ENCODE measurements at regions not wholly inside any gene's neighbourhood (a gene's known extent, or its start where the extent isn't known, plus 50 kb on each side); places are given as distances from the start of the nearest gene placed in this dataset.

DNA sequence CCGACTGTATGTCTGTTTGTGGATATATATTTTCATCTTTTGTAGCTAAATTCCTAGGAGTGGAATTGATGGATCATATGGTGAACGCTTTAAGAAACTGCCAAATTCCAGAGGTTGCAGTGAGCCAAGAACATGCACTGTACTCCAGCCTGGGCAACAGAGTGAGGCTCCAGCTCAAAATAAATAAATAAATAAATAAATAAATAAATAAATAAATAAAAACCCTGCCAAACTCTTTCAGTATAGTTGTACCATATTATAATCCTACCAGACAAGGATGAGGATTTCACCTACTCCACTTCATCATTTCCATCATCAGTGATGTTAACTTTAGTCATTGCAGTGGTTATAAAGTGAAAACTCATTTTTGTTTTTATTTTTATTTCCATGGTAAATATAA lies 325.1 kb upstream of the ANXA10 start:
- TF ChIP-seq, protein P1, sequence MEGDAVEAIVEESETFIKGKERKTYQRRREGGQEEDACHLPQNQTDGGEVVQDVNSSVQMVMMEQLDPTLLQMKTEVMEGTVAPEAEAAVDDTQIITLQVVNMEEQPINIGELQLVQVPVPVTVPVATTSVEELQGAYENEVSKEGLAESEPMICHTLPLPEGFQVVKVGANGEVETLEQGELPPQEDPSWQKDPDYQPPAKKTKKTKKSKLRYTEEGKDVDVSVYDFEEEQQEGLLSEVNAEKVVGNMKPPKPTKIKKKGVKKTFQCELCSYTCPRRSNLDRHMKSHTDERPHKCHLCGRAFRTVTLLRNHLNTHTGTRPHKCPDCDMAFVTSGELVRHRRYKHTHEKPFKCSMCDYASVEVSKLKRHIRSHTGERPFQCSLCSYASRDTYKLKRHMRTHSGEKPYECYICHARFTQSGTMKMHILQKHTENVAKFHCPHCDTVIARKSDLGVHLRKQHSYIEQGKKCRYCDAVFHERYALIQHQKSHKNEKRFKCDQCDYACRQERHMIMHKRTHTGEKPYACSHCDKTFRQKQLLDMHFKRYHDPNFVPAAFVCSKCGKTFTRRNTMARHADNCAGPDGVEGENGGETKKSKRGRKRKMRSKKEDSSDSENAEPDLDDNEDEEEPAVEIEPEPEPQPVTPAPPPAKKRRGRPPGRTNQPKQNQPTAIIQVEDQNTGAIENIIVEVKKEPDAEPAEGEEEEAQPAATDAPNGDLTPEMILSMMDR (IDR thresholded peaks at IDR 0.05), result no peak
- TF ChIP-seq EZH2 (IDR thresholded peaks at IDR 0.05), result no peak
- TF ChIP-seq EZH2phosphoT487 (IDR thresholded peaks at IDR 0.05), result no peak

Measured in neural progenitor cell (in vitro differentiated cells).